ENCODE measurements at regions not wholly inside any gene's neighbourhood (a gene's known extent, or its start where the extent isn't known, plus 50 kb on each side); places are given as distances from the start of the nearest gene placed in this dataset.

- TF ChIP-seq POLR2AphosphoS5 (IDR thresholded peaks at IDR 0.05) = no peak
- no peak for TF ChIP-seq CTCF (IDR thresholded peaks at IDR 0.05)
Measured at GRCh38 chr12:19799216-19799615, 359.9 kb downstream of the AEBP2 start.

Measured in suprapubic skin (tissue), 3 donors.